OCI-LY1 (cell line): ENCODE measurements at regions not wholly inside any gene's neighbourhood (a gene's known extent, or its start where the extent isn't known, plus 50 kb on each side); places are given as distances from the start of the nearest gene placed in this dataset.

Source experiments
- CTCF ChIP-seq: fragments of 200-600 bp; sonication (generic), shearing (Covaris generic); IDR thresholded peaks from 2 replicates; pipeline ENCODE4 v1.5.1; 2017; ENCODE audit warnings: mild to moderate bottlenecking, antibody characterized with exemption, low read length, moderate library complexity, mixed read lengths
- EZH2 ChIP-seq: fragments of 200-600 bp; sonication (generic), shearing (Covaris generic); IDR thresholded peaks from 2 replicates; pipeline ENCODE4 v1.8.0; 2017; ENCODE audit warnings: borderline replicate concordance, mixed run types, mild to moderate bottlenecking, antibody characterized with exemption, low read length, moderate library complexity, mixed read lengths

DNA sequence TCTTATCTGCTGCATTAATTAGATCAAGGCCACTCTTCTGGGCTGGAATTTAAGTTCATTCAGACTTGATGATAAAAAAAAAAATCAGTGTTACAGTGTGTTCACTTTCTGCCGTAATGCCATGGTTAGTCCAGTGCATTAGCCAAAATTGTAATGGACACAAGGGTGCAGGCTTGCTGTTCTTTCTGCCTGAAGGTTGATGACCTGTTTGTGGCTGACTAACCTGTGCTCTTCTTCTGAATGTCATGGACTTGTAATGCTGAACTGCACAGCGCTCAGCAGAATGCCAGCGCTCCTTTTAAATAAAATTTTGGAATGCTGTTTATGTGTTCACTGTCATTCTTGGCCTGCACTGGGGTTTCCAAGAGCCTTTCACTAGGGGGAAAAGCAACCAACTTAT is 323.2 kb downstream of the ZNF248 start:
- no peak for TF ChIP-seq CTCF
- TF ChIP-seq EZH2, result no peak
